K562 (cell line): ENCODE measurements at regions not wholly inside any gene's neighbourhood (a gene's known extent, or its start where the extent isn't known, plus 50 kb on each side); places are given as distances from the start of the nearest gene placed in this dataset.

Experiments used
- ARNT ChIP-seq, 2 experiments: fragments of 450-650 bp; IDR thresholded peaks; 2 replicates each; pipeline ENCODE4 v1.6.1; 2016; ENCODE audit warnings: mild to moderate bottlenecking in 1 of 2
- CHD2 ChIP-seq: IDR thresholded peaks from 2 replicates; pipeline ENCODE4 v1.6.1; 2011; ENCODE audit warnings: low read depth, low read length
- KDM5B ChIP-seq: fragments of 200-600 bp; sonication (generic); IDR thresholded peaks from 2 replicates; pipeline ENCODE4 v1.6.1; 2012; ENCODE audit warnings: low read depth, mild to moderate bottlenecking, moderate library complexity, low read length, control low read depth, inconsistent platforms; ENCODE audit not compliant: insufficient replicate concordance
- TRIM25 ChIP-seq: fragments of 450-650 bp; IDR thresholded peaks from 2 replicates; pipeline ENCODE4 v1.7.0; 2016; ENCODE audit warnings: borderline replicate concordance
- ZKSCAN1 ChIP-seq: fragments of 150-350 bp; IDR thresholded peaks from 2 replicates; pipeline ENCODE4 v1.6.1; 2016; ENCODE audit warnings: low read depth, low read length
- ZNF583 ChIP-seq: fragments of 250-450 bp; sonication (Bioruptor Pico); IDR thresholded peaks from 2 replicates; pipeline ENCODE4 v1.4.0; 2020
- TF ChIP-seq, protein P1 (sequence below): sonication (generic); formaldehyde crosslinking; IDR thresholded peaks from 2 replicates; pipeline ENCODE4 v1.8.0; 2023; ENCODE audit warnings: missing genetic modification reagents, mild to moderate bottlenecking, borderline replicate concordance
- TF ChIP-seq, protein P2 (sequence below): fragments of 200-600 bp; sonication (generic); IDR thresholded peaks from one replicate; pipeline ENCODE4 v1.6.1; 2012; ENCODE audit warnings: mild to moderate bottlenecking, low read depth, low read length, inconsistent platforms

DNA sequence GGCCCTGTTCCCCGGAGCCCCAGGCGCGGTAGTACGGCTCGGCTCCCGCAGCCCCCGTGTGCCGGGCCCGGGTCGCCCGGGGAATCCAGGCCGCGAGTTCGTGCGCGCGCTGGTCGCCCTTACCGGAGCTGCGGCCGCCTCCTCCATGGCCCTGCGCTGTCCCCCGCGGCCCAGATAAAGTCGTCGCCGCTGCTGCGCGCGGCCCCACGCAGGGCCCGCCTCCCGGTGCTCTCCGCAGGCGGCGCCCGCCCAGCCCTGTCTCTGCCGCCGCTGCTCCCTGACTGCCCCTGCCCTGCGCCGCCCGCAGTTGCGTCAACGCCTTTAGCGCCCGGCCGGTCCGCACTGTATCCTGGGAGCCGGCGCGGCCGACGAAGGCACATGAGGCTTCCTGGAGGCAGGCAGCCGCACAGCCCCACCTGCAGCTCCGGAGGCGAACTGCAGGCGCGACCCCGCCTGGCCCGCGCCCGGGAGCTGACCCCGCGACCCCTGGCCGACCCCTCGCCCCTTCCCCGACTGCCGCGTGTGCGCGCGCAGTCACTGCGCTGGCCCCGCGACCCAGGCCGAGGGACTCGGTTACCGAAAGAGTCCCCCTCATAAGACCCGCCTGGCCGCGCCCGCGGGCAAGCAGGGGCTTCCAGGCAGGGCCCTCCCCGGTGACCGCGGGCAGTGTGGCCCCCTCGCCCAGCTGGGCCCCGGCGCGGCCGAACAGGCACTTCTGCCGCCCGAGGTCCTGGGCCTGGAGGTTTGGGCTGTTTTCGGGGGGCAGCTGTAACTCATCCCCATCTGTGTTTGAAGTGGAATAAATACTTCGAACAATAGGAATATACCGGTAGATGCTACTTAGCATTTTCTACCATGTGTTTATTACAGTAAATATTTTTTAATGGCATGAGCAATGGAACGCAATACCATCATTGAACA is 127.1 kb upstream of the ZNF746 start (continued):
- TF ChIP-seq ZKSCAN1 = no peak
- TF ChIP-seq, protein P1, sequence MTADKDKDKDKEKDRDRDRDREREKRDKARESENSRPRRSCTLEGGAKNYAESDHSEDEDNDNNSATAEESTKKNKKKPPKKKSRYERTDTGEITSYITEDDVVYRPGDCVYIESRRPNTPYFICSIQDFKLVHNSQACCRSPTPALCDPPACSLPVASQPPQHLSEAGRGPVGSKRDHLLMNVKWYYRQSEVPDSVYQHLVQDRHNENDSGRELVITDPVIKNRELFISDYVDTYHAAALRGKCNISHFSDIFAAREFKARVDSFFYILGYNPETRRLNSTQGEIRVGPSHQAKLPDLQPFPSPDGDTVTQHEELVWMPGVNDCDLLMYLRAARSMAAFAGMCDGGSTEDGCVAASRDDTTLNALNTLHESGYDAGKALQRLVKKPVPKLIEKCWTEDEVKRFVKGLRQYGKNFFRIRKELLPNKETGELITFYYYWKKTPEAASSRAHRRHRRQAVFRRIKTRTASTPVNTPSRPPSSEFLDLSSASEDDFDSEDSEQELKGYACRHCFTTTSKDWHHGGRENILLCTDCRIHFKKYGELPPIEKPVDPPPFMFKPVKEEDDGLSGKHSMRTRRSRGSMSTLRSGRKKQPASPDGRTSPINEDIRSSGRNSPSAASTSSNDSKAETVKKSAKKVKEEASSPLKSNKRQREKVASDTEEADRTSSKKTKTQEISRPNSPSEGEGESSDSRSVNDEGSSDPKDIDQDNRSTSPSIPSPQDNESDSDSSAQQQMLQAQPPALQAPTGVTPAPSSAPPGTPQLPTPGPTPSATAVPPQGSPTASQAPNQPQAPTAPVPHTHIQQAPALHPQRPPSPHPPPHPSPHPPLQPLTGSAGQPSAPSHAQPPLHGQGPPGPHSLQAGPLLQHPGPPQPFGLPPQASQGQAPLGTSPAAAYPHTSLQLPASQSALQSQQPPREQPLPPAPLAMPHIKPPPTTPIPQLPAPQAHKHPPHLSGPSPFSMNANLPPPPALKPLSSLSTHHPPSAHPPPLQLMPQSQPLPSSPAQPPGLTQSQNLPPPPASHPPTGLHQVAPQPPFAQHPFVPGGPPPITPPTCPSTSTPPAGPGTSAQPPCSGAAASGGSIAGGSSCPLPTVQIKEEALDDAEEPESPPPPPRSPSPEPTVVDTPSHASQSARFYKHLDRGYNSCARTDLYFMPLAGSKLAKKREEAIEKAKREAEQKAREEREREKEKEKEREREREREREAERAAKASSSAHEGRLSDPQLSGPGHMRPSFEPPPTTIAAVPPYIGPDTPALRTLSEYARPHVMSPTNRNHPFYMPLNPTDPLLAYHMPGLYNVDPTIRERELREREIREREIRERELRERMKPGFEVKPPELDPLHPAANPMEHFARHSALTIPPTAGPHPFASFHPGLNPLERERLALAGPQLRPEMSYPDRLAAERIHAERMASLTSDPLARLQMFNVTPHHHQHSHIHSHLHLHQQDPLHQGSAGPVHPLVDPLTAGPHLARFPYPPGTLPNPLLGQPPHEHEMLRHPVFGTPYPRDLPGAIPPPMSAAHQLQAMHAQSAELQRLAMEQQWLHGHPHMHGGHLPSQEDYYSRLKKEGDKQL (CRISPR knock-in tag) = no peak
- TF ChIP-seq KDM5B = peak; percentile 84
- TF ChIP-seq, protein P2, sequence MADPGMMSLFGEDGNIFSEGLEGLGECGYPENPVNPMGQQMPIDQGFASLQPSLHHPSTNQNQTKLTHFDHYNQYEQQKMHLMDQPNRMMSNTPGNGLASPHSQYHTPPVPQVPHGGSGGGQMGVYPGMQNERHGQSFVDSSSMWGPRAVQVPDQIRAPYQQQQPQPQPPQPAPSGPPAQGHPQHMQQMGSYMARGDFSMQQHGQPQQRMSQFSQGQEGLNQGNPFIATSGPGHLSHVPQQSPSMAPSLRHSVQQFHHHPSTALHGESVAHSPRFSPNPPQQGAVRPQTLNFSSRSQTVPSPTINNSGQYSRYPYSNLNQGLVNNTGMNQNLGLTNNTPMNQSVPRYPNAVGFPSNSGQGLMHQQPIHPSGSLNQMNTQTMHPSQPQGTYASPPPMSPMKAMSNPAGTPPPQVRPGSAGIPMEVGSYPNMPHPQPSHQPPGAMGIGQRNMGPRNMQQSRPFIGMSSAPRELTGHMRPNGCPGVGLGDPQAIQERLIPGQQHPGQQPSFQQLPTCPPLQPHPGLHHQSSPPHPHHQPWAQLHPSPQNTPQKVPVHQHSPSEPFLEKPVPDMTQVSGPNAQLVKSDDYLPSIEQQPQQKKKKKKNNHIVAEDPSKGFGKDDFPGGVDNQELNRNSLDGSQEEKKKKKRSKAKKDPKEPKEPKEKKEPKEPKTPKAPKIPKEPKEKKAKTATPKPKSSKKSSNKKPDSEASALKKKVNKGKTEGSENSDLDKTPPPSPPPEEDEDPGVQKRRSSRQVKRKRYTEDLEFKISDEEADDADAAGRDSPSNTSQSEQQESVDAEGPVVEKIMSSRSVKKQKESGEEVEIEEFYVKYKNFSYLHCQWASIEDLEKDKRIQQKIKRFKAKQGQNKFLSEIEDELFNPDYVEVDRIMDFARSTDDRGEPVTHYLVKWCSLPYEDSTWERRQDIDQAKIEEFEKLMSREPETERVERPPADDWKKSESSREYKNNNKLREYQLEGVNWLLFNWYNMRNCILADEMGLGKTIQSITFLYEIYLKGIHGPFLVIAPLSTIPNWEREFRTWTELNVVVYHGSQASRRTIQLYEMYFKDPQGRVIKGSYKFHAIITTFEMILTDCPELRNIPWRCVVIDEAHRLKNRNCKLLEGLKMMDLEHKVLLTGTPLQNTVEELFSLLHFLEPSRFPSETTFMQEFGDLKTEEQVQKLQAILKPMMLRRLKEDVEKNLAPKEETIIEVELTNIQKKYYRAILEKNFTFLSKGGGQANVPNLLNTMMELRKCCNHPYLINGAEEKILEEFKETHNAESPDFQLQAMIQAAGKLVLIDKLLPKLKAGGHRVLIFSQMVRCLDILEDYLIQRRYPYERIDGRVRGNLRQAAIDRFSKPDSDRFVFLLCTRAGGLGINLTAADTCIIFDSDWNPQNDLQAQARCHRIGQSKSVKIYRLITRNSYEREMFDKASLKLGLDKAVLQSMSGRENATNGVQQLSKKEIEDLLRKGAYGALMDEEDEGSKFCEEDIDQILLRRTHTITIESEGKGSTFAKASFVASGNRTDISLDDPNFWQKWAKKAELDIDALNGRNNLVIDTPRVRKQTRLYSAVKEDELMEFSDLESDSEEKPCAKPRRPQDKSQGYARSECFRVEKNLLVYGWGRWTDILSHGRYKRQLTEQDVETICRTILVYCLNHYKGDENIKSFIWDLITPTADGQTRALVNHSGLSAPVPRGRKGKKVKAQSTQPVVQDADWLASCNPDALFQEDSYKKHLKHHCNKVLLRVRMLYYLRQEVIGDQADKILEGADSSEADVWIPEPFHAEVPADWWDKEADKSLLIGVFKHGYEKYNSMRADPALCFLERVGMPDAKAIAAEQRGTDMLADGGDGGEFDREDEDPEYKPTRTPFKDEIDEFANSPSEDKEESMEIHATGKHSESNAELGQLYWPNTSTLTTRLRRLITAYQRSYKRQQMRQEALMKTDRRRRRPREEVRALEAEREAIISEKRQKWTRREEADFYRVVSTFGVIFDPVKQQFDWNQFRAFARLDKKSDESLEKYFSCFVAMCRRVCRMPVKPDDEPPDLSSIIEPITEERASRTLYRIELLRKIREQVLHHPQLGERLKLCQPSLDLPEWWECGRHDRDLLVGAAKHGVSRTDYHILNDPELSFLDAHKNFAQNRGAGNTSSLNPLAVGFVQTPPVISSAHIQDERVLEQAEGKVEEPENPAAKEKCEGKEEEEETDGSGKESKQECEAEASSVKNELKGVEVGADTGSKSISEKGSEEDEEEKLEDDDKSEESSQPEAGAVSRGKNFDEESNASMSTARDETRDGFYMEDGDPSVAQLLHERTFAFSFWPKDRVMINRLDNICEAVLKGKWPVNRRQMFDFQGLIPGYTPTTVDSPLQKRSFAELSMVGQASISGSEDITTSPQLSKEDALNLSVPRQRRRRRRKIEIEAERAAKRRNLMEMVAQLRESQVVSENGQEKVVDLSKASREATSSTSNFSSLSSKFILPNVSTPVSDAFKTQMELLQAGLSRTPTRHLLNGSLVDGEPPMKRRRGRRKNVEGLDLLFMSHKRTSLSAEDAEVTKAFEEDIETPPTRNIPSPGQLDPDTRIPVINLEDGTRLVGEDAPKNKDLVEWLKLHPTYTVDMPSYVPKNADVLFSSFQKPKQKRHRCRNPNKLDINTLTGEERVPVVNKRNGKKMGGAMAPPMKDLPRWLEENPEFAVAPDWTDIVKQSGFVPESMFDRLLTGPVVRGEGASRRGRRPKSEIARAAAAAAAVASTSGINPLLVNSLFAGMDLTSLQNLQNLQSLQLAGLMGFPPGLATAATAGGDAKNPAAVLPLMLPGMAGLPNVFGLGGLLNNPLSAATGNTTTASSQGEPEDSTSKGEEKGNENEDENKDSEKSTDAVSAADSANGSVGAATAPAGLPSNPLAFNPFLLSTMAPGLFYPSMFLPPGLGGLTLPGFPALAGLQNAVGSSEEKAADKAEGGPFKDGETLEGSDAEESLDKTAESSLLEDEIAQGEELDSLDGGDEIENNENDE = no peak
- TF ChIP-seq ZNF583 (CRISPR knock-in tag) = peak; percentile 46
- peak; percentile 48 for TF ChIP-seq CHD2
- TF ChIP-seq ARNT (IDR thresholded peaks at IDR 0.05) = no peak
- TF ChIP-seq TRIM25 = no peak
